Heart right ventricle (tissue), 16 donors: ENCODE measurements at regions not wholly inside any gene's neighbourhood (a gene's known extent, or its start where the extent isn't known, plus 50 kb on each side); places are given as distances from the start of the nearest gene placed in this dataset.

Experiments
- ATAC-seq, 8 donors: fragments of 200-7000 bp; cut with Tn5 transposase; one replicate each; pipeline ENCODE4 v1.9.1; 2020; ENCODE audit warnings: mild to moderate bottlenecking in 8 of 8, moderate library complexity in 8 of 8, moderate number of reproducible peaks in 1 of 8
- DNase-seq, 2 donors: peaks; one replicate each; pipeline ENCODE4 v3.0.0-alpha.2; 2020
- H3K27ac ChIP-seq, 10 donors: fragments of 200-600 bp; sonication (generic) in 2 of 10; one replicate each; pipeline versions ENCODE4 v1.5.0 to v1.8.0; 2020 to 2022; ENCODE audit warnings: mild to moderate bottlenecking in 3 of 10
- H3K27me3 ChIP-seq, 7 donors: fragments of 200-600 bp; one replicate each; pipeline ENCODE4 v1.8.0; 2021 to 2022; ENCODE audit warnings: mild to moderate bottlenecking in 2 of 7
- H3K36me3 ChIP-seq, 9 donors: fragments of 200-600 bp; sonication (generic) in 1 of 9; one replicate each; pipeline versions ENCODE4 v1.5.0 to v1.8.0; 2020 to 2022; ENCODE audit warnings: mild to moderate bottlenecking in 2 of 9
- H3K4me1 ChIP-seq, 9 donors: fragments of 200-600 bp; sonication (generic) in 1 of 9; one replicate each; pipeline versions ENCODE4 v1.5.0 to v1.8.0; 2020 to 2022; ENCODE audit warnings: mild to moderate bottlenecking in 4 of 9
- H3K4me3 ChIP-seq, 10 donors: fragments of 200-600 bp; sonication (generic) in 2 of 10; one replicate each; pipeline versions ENCODE4 v1.5.0 to v1.8.0; 2020 to 2022; ENCODE audit warnings: mild to moderate bottlenecking in 7 of 10, moderate library complexity in 2 of 10
- H3K9me3 ChIP-seq, 11 donors: fragments of 200-600 bp in 10 of 11; sonication (generic) in 2 of 11; one replicate each; pipeline versions ENCODE4 v1.5.0 to v1.8.0; 2013 to 2022; ENCODE audit warnings: mild to moderate bottlenecking in 2 of 11, control low read depth in 1 of 11, moderate library complexity in 1 of 11
- CTCF ChIP-seq, 9 donors: fragments of 200-600 bp; sonication (generic) in 2 of 9; IDR thresholded peaks; one replicate each; pipeline versions ENCODE4 v1.5.0 to v1.8.0; 2021 to 2022; ENCODE audit warnings: antibody characterized with exemption in 9 of 9, mild to moderate bottlenecking in 5 of 9, moderate library complexity in 1 of 9
- WGBS, 2 donors: extraction: QIAGEN DNeasy Blood & Tissue Kit; methylation state at CpG; one replicate each; pipeline ENCODE4 v1.1.7; 2013; ENCODE audit warnings: inconsistent platforms in 1 of 2; 5-methylcytosine and 5-hydroxymethylcytosine counted together
- intact Hi-C, 10 donors: fragments of 100-400 bp; cut with DNase I; formaldehyde crosslinking; loops; one replicate each; pipeline versions ENCODE4 v1.11.1 to v1.14.2; 2022
- donor health status: Arrhythmogenic right ventricular cardiomyopathy.
- donor health status: ischemic (EF 13 %, LVEDD 7.1; RV severe dilation, severe dysfunction).
- donor health status: healthy with polysubstance abuse.
- donor health status: DM: no; HTN: yes; CAD: no.
- donor health status: DM: no; HTN: no; CAD: no.
- donor health status: ischemic (EF 25% LVEDD 6.9; RV normal size, moderate dysfunction).
- donor health status: ischemic (EF 25% LVEDD 5.7; RV mildly dilated, moderate dysfunction).
- donor health status: healthy.
- donor health status: DM: yes; HTN: yes; CAD: no.
- donor health status: Ischemic cardiomyopathy.
- donor health status: ischemic (EF 35%, LVEDD 5.7; RV mildly dilated, moderate dysfunction).
- donor health status: nonischemic (EF 11% LVEDD 7.7; RV severe dilation, severe dysfunction).
- donor health status: DM: yes; HTN: yes; CAD: no.
- donor health status: PGD.
- donor health status: ischemic (EF 29% LVEDD 5.4; RV normal size, mild dysfunction).
- donor health status: nonischemic (EF 23%, LVEDD 6.1; RV moderate dilation, normal function).

GRCh38 chr6:84929212-84929611, 164.8 kb upstream of the TBX18 start:
- intact Hi-C loops: no loop called here
- TF ChIP-seq CTCF (IDR thresholded peaks at IDR 0.05): no peak
- H3K4me1 ChIP-seq: no peaks in the 10 kb centered on the region
- ATAC-seq: no peak
- WGBS, 2 donors: 69 to 75% methylated on average over 1 of the region's 1 CpG
- H3K9me3 ChIP-seq: no peaks in the 10 kb centered on the region
- DNase-seq: no peak
- no peaks in the 10 kb centered on the region for H3K27me3 ChIP-seq
- H3K4me3 ChIP-seq: no peak overlapping the region
- no peak overlapping the region for H3K27ac ChIP-seq
- no peaks in the 10 kb centered on the region for H3K36me3 ChIP-seq

- H3K36me3 ChIP-seq: no peaks in the 10 kb centered on the region
- no peaks in the 10 kb centered on the region for H3K27me3 ChIP-seq
- H3K27ac ChIP-seq: no peak overlapping the region
- intact Hi-C loops: no loop called here
- no peaks in the 10 kb centered on the region for H3K4me1 ChIP-seq
- DNase-seq (no peak), ATAC-seq (no peak)
- no peaks in the 10 kb centered on the region for H3K9me3 ChIP-seq
- no peak overlapping the region for H3K4me3 ChIP-seq
- no peak for TF ChIP-seq CTCF (IDR thresholded peaks at IDR 0.05)
Measured at GRCh38 chr6:84927551-84927950, 163.2 kb upstream of the TBX18 start.

GRCh38 chr6:84926189-84927155, 162.1 kb upstream of the TBX18 start:
- no peak for ATAC-seq
- intact Hi-C loops: no loop called here

GRCh38 chr6:84921891-84922290, 157.5 kb upstream of the TBX18 start:
- no peak overlapping the region for H3K4me3 ChIP-seq
- ATAC-seq (no peak), DNase-seq (no peak)
- no peaks in the 10 kb centered on the region for H3K4me1 ChIP-seq
- no peak overlapping the region for H3K27ac ChIP-seq
- intact Hi-C loops: no loop called here
- TF ChIP-seq CTCF (IDR thresholded peaks at IDR 0.05): no peak
- no peaks in the 10 kb centered on the region for H3K9me3 ChIP-seq
- H3K36me3 ChIP-seq: no peaks in the 10 kb centered on the region
- H3K27me3 ChIP-seq: no peaks in the 10 kb centered on the region
- 82 to 85% methylated on average over 1 of the region's 1 CpG for WGBS, 2 donors

More at GRCh38 chr6:84926189-84927155, 162.1 kb upstream of the TBX18 start:
- Histone ChIP-seq H3K27me3 (no peaks in the 10 kb centered on the region), H3K36me3 (no peaks in the 10 kb centered on the region), H3K9me3 (no peaks in the 10 kb centered on the region), H3K27ac (no peak overlapping the region), H3K4me1 (no peaks in the 10 kb centered on the region), H3K4me3 (no peak overlapping the region)
- DNase-seq: no peak
- WGBS, 2 donors: 54 to 59% methylated on average over 5 of the region's 5 CpGs
- TF ChIP-seq CTCF (IDR thresholded peaks at IDR 0.05): no peak
